Right lobe of liver (tissue), 4 donors: ENCODE measurements at regions not wholly inside any gene's neighbourhood (a gene's known extent, or its start where the extent isn't known, plus 50 kb on each side); places are given as distances from the start of the nearest gene placed in this dataset.

Source experiments
- POLR2A ChIP-seq: fragments of 450-650 bp; IDR thresholded peaks from one replicate; pipeline ENCODE4 v1.6.1; 2017; ENCODE audit warnings: antibody characterized with exemption, mild to moderate bottlenecking
- TF ChIP-seq, protein P1 (sequence below), 4 donors: fragments of 200-600 bp in 3 of 4; fragments of 450-650 bp in 1 of 4; IDR thresholded peaks; one replicate each; pipeline versions ENCODE4 v1.5.1 to v1.8.0; 2016 to 2022; ENCODE audit warnings: antibody characterized with exemption in 4 of 4, mild to moderate bottlenecking in 2 of 4
- donor health status: DM: no; HTN: no; CAD: no.
- donor health status: DM: no; HTN: no; CAD: no.
- donor health status: DM: no; HTN: yes; CAD: no.

DNA sequence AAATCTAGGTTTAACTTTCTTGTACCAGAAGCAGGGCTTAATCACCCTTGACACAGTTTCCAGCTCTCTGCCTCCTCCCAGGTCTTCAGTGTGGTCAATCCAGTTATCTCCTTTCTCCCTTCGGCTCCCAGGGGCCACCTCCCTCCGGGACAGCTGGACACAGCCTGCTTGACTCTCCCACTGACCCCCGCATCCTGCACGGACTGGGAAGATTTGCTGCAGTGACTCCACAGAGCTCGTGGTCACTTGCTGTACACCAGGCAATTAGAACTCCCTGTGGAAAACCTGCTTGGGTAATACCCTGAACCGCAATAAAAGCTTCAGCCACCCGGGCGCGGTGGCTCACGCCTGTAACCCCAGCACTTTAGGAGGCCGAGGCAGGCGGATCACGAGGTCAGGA lies 116.5 kb downstream of the NUFIP1 start:
- TF ChIP-seq, protein P1, sequence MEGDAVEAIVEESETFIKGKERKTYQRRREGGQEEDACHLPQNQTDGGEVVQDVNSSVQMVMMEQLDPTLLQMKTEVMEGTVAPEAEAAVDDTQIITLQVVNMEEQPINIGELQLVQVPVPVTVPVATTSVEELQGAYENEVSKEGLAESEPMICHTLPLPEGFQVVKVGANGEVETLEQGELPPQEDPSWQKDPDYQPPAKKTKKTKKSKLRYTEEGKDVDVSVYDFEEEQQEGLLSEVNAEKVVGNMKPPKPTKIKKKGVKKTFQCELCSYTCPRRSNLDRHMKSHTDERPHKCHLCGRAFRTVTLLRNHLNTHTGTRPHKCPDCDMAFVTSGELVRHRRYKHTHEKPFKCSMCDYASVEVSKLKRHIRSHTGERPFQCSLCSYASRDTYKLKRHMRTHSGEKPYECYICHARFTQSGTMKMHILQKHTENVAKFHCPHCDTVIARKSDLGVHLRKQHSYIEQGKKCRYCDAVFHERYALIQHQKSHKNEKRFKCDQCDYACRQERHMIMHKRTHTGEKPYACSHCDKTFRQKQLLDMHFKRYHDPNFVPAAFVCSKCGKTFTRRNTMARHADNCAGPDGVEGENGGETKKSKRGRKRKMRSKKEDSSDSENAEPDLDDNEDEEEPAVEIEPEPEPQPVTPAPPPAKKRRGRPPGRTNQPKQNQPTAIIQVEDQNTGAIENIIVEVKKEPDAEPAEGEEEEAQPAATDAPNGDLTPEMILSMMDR (IDR thresholded peaks at IDR 0.05) = no peak
- no peak for TF ChIP-seq POLR2A
